DMS53 (cell line): ENCODE measurements at regions not wholly inside any gene's neighbourhood (a gene's known extent, or its start where the extent isn't known, plus 50 kb on each side); places are given as distances from the start of the nearest gene placed in this dataset.
"Not testable (repeated sequence)": the region's sequence is repeated elsewhere in the genome, so short reads cannot be mapped to it uniquely, and the experiment has no call there.

Experiments used
- DNase-seq: peaks from one replicate; lab custom pipeline; 2025; lab: John Stamatoyannopoulos, UW

DNA sequence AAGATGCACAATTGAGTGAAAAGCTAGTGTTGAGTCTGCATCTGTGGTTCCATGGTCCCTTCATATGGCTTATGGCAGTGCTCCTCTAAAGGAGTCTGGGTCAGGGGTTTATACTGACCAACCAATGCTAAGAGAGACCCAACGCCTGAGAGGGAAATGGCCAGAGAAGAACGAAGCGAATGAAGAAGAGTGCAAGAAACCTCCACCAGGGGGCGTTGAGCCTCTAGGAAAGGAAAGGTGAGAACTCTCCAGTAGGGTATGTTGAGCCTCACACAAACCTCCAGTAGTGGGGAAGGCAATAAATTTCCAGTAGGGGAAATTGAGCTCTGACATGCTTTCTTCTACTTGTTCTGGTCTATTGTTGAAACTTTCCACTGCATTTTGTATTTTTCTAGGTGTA is 470.6 kb downstream of the PRDM9 start:
- DNase-seq: peak; percentile 82

DNA sequence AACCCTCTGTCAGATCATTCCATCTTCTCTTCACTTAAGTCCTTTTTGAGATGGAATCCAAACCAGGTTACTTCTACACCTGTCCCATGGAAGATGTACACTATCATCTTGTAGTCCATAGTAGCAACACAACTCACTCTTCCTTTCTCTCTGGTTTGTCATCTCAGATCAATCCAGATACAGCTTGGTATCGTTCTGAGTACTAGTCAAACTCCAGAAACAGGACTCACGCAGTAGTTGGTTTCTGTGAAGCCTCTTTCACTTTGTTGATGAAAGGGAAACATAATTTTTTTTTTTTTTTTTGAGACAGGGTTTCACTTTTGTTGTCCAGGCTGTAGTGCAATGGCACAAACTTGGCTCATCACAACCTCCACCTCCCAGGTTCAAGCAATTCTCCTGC is 484.0 kb downstream of the PRDM9 start:
- DNase-seq: no peak

DNA sequence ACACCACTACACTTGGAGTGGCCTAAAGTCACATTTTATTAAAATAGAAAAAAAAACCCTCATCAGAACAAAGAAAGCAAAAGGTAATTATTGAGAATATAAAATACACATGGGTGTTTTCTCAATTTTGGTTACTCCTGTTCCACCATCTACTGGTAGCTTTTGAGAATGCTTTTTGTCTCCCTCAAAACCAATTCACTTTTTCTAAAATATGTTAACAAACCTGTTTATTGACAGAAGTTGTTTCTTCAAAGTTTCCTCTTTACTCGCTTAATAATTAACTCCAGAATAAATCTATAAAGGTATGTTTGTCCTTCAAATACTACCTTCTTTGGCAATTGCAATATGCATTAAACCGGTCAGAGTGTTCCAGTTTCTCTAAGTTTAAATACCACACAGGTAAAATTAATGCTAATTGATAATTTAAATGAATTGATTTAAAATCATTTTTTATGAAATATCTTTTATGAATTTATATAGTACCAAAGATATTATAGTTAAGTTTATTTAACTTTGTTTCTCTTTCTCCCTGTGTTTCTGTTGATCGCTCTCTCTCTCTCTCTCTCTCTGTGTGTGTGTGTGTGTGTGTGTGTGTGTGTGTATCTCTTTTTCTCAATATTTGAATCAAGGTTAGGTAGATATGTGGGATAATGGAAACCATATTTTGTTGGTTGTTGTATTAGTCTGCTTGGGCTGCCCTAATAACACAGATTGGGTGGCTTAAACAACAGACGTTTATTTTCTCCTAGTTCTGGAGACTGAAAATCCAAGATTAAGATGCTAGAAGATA is 487.4 kb downstream of the PRDM9 start:
- peak; percentile 69 for DNase-seq

DNA sequence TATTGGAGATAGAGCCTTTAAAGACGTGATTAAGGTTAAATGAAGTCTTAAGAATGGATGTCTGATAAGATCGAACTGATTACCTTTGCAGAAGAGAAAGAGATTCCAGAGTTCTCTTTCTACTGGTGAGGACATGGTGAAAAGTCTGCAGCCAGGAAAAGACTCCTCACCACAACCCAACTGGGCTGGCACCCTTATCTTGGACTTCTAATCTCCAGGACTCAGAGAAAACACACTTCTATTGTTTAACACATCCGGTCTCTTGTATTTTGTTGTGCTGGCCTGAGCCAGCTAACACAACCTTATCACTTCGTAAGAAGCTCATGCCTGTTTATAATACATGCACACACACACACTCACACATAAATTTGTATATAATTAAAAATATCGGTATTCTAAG is 489.1 kb downstream of the PRDM9 start:
- no peak for DNase-seq

DNA sequence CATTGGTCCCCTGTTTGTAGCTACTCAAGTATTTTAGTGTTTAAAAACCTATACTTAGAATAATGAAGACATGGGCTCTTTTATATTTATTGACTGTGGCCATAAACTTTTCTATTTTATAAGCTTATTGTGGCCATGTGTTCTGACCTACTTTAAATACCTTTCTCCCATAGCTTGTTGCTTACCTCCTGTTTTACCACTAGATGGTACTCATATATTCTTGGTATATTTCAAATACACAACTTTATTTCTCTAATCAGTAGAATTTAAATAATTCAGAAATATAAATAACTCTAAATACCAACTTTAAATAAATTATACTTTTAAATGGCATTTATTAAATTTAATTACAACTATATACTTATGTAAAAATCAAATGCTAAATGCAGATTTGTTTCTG is 498.0 kb downstream of the PRDM9 start:
- peak; percentile 10 for DNase-seq

DNA sequence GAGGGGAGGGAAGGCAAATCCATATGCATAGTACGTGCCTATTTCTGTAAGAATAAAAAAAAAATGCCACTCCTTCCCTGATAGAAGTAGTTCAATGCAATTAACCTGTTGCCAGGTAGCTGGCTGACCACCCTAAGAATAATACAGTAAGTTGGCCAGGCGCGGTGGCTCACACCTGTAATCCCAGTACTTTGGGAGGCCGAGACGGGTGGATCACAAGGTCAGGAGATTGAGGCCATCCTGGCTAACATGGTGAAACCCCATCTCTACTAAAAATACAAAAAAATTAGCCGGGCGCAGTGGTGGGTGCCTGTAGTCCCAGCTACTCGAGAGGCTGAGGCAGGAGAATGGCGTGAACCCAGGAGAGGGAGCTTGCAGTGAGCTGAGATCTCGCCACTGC is 510.3 kb downstream of the PRDM9 start:
- not testable (repeated sequence) for DNase-seq

DNA sequence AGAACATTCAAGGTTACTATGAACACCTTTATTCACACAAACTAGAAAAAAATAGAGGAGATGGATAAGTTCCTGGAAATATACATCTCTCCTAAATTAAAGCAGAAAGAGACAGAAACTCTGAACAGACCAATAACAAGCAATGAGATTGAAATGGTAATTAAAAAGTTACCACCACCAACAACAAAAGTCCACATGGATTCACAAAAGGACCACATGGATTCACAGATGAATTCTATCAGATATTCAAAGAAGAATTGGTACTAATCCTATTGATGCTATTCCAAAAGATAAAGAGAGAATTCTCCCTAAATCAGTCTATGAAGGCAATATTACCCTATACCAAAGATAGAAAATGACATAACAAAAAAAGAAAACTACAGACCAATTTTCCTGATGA is 518.9 kb downstream of the PRDM9 start:
- DNase-seq: no peak

DNA sequence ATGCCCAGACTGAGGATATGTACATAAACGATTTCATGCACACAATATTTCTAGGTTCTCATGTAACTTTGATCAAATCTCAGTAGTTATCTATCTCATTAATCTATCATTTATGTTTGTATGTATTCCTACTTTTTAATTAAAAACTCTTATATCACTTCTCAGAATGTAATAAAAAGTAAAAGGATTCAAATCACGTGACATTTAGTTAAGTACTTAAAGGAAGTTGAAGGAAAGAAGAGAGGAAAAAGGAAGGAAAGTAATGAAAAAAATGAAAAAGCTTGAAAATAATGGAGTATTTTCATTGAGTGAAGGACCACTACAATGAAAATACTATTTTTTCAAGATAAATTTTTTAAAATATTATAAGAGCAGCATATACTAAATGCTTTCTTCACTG is 535.3 kb downstream of the PRDM9 start:
- DNase-seq: no peak

DNA sequence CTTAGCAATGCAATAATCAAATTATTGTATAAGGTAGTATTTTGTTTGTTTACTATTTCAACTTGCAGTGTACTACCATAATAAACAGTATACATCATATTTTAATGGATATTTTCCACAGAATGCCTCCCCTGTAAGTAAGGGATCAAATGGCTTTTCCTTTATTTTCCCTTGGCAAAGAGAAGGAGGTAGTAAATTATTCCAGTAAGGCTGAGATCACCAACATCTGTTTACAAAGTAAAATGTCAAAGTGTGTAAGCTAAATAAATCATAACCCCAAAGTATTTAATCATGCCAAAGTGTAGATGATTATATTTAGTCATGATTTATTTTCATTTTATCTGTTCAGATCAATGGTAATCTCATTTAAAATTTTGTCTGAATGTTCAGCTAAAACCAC is 537.6 kb downstream of the PRDM9 start:
- DNase-seq: no peak

DNA sequence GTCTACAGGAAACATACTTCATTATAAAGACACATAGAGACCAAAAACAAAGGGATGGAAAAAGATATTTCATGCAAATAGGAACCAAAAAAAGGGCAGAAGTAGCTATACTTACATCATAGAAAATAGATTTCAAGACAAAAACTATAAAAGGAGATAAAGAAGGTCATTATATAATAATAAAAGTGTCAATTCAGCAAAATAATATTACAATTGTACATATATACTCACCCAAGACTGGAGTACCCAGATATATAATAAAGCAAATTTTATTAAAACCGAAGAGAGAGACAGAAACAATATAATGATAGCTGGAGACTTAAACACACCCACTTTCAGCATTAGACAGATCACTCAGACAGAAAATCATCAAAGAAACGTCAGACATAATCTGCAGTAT is 546.3 kb downstream of the PRDM9 start:
- no peak for DNase-seq

DNA sequence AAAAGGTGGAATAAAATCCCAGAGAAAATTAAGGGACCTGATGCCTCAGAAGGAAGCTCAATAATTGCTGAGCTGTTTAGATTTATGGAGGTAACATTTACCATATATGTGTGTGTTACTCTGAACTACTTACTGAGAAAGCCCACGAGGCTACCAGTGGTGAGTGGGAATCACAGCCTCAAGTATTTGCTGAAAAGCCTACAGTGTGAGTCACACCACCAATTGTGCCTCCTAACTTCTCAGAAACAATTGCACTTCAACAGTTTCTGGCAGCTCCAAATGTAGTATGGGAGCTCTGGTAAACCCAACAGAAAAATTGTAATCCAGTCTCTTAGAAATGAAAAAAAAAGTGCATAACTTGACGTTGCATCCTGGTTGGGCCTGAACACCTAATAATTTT is 551.6 kb downstream of the PRDM9 start:
- no peak for DNase-seq

DNA sequence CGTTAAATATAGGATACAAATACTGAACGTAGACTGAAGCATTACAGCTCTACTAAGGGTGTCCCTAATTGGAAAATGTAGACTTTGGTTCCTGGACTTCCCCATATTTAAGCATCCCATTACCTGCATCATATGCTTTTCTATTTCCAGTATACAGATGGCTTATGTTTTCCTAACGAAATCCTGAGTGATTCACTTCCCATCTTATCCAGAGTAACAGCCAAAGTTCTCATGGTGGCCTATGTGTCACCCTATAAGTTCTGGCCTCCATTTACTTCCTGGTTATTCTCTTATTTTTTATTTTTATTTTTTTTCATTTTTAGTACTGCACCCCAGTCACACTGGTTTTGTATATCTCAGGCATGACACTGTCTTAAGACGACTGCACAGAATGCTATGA is 552.3 kb downstream of the PRDM9 start:
- DNase-seq: no peak

DNA sequence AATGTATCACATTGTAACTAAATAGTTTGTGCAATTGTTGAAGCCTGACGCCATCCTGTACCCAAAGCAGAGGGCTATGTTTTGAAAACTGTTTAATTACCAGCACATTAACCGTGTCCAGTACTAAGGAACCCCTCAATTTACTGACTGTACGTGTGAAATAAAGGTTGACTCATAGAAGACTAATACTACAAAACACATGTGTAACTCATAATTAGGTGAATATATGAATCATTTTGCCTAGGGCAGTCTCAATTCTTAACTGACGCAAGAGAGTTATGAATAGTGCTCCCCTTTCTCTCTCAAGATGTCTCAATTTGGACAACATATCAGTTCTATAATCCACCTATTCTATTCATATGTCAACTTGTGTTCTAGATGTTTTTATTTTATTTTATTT is 558.4 kb downstream of the PRDM9 start:
- DNase-seq: no peak

DNA sequence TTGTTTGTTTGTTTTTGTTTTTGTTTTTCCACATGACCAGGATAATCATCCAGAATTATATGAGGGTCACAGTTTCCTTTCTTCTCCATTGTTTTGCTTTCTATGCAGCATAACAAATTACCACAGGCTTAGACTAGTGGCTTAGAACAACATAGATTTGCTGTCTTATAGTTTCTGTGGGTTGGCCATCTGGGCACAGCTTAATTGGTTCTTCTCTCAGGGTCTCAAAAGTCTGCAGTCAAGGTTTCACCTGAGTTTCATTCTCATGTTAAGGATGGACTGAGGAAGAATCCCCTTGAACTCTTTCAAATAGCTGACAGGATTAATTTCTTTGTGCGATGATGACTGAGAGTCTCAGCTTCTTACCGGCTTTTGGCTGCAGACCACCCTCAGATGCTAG is 559.8 kb downstream of the PRDM9 start:
- no peak for DNase-seq

DNA sequence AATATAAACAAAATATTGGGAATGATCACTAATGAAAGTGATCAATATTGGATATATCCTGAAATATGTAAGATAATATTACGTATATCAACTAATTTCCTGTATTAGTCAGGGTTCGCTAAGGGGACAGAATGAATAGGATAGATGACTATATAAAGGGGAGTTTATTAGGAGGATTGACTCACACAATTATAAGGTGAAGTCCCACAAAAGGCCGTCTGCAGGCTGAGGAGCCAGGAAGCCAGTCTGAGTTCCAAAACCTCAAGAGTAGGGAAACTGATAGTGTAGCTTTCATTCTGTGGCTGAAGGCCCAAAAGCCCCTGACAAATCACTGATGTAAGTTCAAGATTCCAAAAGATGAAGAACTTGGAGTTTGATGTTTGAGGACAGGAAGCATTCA is 561.1 kb downstream of the PRDM9 start:
- no peak for DNase-seq

DNA sequence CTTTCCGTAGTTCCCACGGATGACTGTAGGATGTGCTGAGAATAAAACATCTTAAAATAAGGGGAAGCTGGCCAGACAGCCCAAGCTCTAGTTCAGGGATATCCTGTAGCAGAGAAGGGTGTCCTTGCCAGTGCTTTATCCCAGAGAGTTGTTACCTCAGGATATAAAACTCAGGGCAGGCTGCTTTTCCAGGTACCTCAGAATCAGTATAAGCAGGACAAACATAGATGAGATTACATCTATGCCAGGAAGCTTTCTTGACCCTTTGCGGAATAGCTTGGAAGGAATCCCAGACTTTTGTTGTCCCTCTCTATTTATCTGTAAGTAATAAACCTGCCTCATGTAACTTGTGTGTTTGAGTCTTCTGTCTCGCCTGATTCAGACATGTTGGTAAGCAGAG is 565.7 kb downstream of the PRDM9 start:
- no peak for DNase-seq

DNA sequence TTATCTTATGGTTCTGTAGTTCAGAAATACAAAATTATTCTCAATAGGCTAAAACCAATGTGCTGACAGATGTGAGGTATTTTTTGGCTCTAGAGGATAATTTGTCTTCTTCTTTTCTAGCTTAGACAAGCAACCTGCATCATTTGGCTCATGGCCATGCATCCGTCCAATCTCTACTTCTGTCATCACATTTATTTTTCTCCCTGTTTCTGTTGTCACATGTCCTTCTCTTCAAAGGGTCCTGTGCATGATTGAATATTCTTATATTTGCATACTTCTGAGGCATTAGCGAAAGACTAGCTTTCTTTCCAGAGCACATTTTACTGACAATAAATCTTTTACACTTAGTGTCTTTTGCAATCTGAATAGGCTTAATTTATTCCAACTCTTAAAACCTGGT is 564.7 kb downstream of the CDH10 start:
- DNase-seq: no peak

DNA sequence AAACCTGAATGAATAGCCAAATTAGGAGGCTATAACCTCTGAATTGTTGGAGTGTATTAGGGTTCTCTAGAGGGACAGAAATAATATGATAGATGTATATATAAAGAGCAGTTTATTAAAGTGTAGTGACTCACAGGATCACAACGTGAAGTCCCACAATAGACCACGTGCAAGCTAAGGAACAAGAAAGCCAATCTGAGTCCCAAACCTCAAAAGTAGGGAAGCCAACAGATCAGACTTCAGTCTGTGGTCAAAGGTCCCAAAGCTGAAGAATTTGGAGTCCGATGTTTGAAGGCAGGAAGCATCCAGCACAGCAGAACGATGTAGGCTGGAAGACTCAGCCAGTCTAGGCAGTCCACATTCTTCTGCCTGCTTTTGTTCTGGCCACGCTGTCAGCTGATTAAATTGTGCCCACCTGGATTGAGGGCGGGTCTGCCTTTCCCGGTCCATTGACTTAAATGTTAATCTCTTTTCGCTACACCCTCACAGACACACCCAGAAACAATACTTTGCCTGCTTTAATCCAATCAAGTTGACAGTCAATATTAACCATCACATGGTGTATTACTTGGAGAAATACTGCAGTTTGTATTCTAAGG is 550.6 kb downstream of the CDH10 start:
- DNase-seq: no peak

DNA sequence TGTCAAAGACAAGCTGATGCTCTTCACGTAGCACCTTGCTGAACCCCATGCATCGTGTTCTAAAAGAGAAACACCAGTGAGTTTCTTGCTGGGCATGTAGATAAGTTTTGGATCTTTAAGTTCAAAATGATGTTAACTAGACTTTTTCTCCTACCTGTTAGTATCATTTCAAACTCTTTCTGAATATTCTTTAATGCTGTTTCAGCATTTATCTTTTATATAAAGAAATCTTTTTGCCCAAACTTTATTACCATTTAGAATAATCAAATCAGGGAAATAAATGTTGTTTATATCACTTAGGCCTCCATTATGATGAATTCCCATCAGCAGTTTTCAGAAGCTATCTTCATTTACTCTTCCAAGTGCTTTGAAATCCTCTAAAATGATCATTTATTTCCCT is 542.8 kb downstream of the CDH10 start:
- DNase-seq: no peak

DNA sequence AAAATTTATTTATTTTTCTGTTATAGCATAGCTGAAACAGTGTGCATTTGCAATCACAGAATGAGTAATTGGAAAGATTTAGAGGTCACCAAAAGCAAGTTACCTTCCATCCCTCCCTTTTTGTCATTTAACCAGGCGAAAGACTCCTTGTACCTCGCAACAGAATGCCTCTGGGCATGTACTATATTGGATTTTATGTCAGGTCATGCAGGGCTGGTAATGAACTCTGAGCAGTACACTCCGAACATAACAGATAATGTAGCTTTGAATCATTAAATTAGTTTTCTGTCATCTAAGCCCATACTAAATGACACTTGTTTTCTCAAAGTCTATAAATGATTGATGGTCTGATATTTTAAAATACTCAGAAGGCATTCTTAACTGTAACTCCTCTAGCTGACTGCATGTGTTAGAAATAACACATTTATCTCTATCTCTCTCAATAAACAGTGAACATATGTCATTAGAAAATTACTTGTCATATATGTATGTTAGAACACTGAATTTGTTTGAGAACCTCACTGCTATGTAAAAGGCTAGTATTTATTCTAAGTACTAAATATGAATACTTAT is 541.2 kb downstream of the CDH10 start:
- DNase-seq: no peak

DNA sequence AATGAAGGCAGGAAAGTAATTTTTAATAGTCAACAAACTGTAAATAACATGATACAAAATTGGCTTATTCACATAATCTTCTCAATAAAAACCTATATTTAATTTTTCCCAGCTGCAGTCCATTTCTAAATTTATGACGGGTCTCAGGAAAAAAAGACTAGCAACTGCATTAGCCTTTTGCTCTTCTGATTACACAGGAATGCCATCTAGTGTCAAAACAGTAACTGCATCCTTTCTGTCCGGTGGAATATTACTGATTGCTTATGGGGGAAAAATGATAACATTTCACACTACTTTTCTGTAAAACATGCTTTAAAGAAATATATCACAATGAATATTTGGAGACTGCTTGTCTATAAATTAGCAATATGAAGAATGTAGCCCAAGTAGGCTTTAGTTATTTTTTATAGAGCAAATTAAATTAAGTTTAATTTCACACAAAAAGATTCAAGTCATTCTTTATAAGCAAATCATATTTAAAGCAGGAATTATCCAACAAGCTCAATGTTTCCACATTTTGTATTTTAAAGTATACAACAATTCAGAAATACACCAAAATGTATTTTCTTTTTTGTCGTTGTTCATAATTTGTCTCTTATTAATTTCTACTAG is 534.7 kb downstream of the CDH10 start:
- DNase-seq: peak; percentile 64

DNA sequence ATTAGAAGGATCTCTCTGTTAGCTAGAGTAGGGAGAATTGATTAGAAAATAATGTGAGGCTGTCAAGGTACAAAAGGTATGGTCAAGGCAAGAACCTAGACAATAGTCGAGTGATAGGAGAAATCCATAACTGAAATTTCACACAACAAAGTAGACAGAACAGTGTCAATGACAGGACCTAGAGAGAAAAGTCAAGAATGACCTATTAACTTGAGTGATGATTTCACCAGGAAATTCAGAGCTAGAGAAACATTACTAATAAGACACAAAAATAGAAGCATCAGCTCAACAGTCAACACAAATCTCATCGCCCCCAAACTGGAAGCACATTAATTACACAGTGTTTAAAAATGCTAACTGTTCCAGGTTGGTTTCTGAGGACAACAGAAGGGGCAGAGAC is 532.4 kb downstream of the CDH10 start:
- DNase-seq: no peak

DNA sequence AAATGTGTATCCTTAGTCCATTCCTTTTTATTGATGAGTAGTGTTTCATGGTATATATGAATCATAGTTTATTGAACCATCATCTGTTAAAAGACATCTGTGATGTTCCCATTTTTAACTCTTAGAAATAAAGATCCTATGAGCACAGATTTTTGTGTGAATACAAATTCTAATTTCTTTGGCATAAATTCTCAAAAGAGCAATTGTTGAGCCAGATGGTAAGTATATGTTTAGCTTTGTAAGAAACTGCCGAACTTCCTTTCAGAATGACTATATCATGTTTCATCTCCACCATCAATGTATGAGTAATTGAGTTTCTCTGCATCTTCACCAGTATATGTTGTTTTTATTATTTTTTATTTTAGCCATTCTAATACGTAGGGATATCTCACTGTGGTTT is 526.4 kb downstream of the CDH10 start:
- DNase-seq: no peak
